ENCODE measurements at regions not wholly inside any gene's neighbourhood (a gene's known extent, or its start where the extent isn't known, plus 50 kb on each side); places are given as distances from the start of the nearest gene placed in this dataset.

- DNase-seq: no peak
These were observed 128.4 kb upstream of the SPACA7 start for GRCh38 chr13:112247471-112248405.

- DNase-seq: no peak
These were observed 127.8 kb upstream of the SPACA7 start for GRCh38 chr13:112248406-112248760.

DNA sequence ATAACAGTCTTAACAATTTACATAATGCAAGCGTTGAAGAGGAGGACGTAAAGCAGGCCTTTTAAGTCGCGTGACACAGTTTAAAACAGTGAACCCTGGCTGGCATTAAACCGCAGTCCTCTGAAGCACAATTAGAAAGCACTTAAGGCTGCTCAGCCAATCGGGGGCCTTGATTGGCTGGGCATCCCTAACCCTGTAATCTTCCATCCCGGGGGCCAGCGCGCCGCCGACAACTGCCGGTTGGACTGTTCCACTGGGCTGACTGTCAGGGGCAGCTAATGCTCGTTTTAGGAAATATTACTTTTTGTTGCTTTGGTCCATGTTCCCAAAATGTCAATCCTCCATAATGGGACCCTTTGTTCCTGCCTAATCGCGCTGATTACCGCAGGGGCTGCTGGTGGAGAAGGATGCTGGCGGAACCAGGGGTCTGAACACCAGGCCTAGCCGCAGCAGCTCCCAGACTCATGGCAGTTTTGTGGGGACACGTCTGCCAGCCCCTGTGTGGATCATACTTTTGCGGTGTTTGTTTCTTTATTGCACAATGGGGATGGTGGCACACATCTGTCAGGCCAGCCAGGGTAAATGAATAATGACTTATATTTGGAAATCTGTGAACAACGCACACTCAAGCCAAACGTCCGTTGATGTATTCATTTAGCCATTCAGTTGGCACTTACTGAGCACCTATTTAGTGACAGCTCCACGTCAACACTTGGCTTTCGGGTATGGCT lies 127.1 kb upstream of the SPACA7 start:
- DNase-seq: no peak

GRCh38 chr13:112249644-112250610 lies 126.2 kb upstream of the SPACA7 start:
- DNase-seq: no peak

- DNase-seq: no peak
These were observed 125.2 kb upstream of the SPACA7 start for GRCh38 chr13:112250788-112251445.

DNA sequence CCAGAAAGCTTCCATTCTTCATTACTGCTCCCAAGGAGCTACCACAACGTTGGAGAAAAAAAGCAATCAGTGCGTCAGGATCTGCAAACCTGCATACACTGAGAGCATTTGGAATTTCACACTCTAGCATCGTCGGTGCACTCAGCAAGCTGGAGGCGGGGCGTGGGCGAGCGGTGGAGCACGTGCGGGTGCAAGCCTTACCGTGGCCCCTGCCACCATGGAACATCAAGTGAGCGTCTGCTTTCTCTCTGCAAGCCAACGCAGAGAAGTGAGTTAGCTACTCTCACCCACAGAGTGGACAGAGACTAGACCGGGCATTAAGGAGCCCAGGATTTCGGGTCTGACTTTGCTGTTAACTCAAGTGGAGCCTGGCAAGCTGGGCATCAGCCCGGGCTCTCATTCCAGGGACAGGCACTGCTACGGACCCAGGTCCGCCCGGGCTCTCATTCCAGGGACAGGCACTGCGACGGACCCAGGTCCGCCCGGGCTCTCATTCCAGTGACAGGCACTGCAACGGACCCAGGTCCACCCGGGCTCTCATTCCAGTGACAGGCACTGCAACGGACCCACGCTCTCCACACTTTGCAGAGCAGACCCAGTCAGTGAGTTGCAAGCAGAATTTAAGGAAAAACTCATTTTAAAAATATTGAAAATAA lies 124.1 kb upstream of the SPACA7 start:
- DNase-seq: no peak

DNA sequence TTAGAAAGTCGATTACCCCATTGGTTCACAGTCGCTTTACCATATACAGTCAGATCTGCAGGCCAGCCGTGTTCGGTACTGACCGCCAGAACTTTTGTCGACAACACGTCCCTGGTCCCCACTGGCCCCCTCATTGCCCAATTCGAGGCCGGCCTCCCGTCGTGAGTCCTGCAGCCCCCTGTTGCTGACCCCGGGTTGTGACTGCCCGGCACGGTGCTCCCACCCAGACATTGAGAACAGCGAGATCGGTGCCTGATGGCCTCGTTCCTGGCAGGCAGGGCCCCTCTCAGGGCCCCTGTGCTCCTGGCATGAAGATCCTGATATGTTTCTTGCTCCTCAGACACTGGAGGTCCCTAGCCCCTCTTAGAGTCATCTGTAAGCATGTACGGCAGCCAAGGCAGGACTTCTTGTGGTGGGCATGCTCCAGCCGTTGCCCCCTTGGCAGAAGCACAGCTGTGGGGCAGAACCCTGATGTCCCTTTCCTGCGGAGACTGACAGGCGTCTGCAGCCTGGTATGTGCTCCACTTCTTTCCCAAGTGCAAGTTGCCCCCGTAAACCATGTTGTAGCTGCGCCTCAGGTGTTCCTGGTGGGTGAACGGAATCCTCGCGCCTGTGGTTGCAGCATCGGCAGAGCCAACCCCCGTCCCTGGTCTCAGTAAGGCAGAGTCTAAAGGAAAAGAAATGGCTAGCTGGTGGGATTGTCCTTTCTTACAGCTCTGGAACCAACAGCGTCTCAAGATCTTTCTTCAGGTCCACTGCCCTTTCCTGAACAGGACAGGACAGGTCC lies 123.2 kb upstream of the SPACA7 start:
- no peak for DNase-seq

DNA sequence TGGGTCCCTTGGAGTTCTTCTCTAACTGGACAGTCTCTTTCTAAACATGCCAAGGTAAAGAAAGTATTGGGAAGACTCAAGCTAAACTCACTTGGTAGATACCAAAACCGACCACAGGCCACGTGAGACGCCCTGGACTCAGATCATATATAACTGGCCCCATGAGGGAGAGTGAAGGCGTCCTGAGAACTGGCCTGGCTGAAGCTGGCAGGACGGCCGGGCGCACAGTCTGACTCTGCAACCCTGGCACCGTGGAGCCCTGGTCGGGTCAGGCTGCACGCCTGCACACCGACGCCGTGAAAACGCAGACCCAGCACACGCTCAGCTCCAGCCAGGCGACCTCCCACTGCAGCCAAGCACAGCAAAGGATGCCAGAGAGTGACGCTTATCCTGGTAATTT lies 122.5 kb upstream of the SPACA7 start:
- no peak for DNase-seq

- DNase-seq: no peak
These were observed 121.9 kb upstream of the SPACA7 start for GRCh38 chr13:112254061-112254818.

DNA sequence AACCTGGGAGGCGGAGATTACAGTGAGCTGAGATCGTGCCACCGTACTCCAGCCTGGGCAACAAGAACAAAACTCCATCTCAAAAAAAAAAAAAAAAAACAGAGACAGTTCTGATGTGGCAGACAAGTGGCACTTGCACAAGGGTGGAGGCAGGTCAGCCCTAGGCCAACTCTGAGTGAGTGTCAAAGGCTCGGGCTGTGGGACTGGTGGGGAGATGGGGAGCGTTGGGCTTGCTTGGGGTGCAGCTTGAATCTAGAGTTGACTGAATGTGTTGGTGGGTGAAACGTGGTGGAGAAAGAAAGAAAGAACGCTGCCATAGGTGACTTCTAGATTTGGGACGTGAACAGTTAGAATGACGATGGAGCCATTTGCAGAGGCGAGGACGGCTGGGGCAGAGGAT lies 121.3 kb upstream of the SPACA7 start:
- DNase-seq: no peak

DNA sequence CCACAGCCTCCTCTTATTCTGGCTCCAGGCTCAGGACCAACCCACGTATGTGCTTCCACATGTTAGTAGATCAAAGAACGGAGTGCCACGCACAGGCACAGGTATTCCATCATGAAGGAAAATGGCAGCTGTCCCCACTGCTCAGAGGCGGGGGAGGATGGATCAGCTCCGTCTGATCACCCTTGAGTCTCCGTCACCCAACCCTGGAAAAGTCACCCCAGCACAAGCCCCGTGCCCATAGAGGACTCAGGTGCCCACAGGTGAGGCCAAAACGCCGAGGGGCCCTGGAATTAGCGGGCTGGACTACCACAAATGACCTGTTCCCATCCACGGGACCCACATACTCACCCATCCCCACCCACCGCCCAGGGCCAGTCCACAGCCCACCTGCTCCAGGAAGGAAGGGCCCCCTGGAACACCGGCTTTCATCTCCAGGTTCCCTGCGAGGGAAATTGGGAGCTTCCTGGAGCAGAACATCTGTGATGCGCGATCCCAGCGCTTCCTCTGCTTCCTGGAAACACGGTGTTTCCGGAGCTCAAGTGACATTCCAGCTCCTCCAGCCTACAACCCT lies 120.5 kb upstream of the SPACA7 start:
- no peak for DNase-seq

DNA sequence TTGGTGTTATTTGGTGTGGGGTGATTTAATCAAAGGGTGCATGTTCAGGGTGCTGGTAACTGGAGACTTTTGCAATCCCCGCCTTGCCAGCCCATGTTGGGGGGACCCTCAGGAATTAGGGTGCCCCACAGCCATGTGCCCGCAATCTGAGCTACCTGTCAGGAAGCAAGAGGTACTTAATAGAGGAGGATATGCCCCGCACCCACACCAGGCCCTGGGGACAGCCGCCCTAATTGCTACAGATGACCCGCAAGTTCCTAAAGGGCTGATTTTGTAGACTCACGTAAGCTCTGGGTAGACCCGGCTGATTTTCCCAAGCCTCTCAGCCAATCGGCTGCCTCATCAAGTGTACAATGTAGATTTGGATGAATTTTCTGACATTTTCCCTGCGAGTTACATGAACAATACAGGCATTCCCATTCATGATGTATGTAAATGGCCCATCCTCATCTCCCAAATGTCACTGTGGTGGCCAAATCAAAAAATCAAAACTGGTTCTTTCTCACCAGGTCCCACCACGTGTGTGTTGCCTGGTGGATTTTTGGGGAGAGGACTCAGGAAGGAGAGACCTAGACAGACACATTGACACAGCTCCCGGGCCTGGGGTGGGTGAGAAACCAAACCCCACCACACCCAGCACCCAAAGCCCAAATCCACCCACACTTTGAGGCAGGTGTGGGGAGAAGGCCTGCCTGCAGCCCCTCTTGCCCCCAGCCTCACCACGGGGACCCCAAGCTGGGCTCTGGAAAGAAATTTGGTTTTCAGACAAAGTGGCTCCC lies 119.2 kb upstream of the SPACA7 start:
- DNase-seq: no peak

DNA sequence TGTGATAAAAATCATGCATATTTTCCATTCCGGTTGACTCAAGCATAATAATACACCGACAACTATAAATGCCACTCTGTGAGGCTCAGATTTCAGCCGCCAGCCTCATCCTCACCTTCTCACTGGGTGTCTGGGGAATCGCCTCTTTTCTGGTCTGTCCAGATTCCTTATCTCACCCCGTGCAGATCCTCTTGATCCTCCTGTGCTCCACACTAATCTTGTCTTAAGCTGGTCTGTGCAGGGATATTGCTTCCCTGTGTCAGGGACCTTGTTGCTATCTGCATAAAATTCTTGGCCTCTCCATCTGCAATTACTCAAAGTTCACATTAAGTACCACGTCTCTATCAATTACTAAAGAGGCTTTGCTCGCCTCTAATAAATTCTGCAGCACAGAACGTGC lies 116.6 kb upstream of the SPACA7 start:
- no peak for DNase-seq

DNA sequence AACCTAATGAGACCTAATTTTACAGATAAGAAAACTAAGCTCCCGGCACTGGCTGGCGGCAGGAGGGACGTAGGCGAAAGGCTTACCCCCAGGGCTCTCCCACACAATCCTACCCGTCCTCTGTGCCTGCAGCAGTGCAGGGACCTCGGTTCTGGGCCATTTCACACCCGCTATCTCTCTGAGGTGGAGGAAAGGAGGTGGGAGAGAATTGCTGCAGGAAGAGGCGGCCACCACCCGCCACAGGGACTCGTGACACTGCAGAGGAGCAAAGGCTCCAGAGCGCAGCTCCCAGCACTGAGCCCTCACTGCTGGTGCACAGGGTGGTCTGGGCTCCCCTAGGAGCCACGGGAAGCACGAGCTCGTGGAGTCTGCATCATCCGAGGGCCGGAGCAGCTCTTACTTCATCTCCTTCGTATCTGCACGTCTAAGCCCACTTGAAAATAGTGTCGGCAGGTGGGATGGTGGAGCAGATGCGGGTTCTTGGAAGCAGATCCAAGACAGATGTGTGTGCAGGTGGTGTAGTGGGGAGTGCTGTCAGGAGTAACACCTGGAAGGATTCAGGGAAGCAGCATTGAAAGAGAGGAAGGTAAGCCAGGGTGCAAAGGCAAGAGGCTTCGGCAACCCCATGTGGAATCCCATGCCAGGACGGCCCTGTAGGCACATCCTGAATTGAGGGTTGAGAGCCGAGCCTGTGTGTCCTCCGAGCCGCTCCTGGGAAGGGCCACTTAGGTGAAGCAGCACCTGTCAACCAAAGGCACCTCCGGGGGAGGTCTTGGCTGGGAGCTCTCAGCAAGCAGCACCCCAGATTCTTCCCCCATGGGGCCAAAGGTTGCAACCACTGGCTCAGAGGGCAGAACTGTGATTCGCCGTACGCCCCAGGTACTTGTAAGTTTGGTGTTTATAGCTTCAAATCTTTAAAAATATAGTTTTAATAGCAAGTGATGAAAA lies 115.8 kb upstream of the SPACA7 start:
- DNase-seq: no peak

GRCh38 chr13:112261924-112262323 lies 114.2 kb upstream of the SPACA7 start:
- DNase-seq: no peak

- DNase-seq: no peak
These were observed 113.0 kb upstream of the SPACA7 start for GRCh38 chr13:112263152-112263551.

- DNase-seq: no peak
These were observed 108.5 kb upstream of the SPACA7 start for GRCh38 chr13:112267660-112268059.

DNA sequence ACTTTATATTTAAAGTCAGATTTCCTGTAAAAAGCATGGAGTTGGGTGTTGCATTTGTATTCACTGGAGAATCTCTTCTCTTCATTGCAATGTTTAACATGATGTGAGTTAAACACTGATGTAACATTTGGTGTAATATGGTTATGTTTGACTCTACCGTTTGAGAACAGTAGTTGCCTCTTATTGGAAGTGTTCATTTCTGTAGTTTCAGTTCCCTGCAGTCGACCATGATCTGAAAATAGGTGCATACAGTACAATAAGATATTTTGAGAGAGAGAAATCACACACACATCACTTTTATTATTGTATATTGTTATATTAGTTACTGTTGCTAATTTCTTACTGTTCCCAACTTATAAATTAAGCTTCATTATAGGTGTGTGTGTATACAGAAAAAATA lies 105.2 kb upstream of the SPACA7 start:
- DNase-seq: no peak
